Activated naive CD4-positive, alpha-beta T cell treated with Interleukin-2 at 50 U/mL for 16 hours (primary cell): ENCODE measurements at regions not wholly inside any gene's neighbourhood (a gene's known extent, or its start where the extent isn't known, plus 50 kb on each side); places are given as distances from the start of the nearest gene placed in this dataset.
"Not testable (repeated sequence)": the region's sequence is repeated elsewhere in the genome, so short reads cannot be mapped to it uniquely, and the experiment has no call there.

Source experiments
- DNase-seq: peaks from one replicate; pipeline ENCODE4 v3.0.0-alpha.2; 2020

DNA sequence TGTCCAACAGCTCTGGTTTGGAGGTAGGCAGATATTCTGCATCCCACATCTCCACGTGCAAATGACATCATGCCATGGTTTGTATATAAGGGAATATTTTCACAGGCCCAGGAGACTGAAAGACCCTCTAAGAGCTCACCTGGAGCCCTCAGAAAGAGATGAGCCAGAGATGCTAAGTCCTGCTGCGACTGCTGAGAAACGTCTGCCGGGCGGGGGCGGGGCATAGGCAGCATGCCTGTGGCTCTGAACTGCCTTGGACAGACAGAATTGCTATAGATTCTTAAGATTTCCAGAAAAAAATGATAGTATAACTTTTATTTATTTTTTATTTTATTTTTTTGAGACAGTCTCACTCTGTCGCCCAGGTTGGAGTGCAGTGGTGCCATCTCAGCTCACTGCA lies 64.2 kb upstream of the METTL9 start:
- not testable (repeated sequence) for DNase-seq

DNA sequence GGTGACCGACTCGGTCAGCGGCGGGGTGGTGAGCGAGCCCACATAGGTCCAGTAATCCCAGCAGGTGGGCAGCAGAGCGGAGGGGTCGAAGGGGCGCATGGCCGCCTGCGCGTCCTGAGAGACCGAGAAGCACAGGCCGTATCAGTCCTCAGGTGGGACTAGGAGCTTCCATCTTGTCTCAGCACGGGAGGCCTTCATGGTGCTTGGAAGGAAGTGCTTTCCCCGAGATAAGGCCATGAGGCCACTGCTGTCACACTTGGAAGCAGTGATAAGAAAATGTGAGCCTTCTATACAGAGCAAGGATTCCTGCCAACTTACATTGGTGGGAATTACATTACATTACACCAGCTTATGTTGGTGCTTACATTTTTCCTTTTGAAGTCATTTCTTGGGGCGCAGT lies 62.6 kb upstream of the METTL9 start:
- DNase-seq, result not testable (repeated sequence)

DNA sequence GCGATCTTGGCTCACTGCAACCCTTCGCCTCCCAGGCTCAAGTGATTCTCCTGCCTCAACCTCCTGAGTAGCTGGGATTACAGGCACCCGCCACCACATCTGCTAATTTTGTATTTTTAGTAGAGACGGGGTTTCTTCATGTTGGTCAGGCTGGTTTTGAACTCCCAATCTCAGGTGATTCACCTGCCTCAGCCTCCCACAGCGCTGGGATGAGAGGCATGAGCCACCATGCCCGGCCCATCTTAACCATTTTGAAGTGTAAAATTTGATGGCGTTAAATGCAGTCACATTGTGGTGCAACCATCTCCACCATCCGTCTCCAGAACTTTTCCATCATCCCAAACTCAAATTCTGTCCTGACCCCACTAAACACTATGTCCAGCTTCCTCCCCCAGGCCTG lies 61.8 kb upstream of the METTL9 start:
- not testable (repeated sequence) for DNase-seq

DNA sequence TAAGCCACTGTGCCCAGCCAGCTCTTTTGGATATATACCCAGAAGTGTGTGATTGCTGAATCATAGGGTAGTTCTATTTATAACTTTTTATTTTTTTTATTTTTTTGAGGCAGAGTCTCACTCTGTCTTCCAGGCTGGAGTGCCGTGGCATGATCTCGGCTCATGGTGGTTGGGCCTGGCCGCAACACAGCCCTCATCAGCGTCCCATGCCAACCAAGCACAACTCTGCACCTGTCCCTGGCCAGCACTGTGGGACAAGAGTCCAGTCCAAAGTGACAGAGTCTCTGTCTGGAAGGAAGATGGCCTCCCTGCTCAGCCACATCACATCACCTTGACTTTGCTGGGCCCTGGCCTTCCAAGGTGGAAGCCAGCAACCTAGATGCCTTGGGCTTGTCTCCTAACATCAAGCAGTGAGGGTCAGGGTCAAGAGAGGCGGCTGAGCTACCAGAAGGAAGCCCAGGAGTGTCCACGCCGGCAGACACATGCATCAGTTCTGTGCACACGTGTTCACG lies 60.2 kb upstream of the METTL9 start:
- DNase-seq, result not testable (repeated sequence)

DNA sequence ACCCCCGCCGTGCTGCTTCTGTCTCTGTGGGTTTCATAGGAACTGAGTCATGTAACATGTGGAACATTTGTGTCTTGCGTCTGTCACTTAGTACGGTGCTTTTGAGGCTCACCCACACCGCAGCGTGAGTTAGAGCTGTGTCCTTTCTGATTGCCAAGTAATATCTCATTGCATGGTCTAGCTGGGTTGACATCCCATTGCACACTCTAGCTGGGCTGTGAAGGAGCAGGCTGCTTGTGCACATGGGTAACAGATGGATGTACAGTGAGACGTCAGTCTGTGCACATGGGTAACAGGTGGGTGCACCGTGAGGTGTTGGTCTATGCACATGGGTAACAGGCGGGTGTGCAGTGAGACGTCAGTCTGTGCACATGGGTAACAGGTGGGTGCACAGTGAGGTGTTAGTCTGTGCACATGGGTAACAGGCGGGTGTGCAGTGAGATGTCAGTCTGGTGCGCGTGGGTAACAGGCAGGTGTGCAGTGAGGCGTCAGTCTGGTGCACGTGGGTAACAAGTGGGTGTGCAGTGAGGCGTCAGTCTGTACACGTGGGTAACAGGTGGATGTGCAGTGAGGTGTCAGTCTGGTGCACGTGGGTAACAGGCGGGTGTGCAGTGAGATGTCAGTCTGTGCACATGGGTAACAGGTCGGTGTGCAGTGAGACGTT lies 58.5 kb upstream of the METTL9 start:
- DNase-seq, result peak; percentile 76

DNA sequence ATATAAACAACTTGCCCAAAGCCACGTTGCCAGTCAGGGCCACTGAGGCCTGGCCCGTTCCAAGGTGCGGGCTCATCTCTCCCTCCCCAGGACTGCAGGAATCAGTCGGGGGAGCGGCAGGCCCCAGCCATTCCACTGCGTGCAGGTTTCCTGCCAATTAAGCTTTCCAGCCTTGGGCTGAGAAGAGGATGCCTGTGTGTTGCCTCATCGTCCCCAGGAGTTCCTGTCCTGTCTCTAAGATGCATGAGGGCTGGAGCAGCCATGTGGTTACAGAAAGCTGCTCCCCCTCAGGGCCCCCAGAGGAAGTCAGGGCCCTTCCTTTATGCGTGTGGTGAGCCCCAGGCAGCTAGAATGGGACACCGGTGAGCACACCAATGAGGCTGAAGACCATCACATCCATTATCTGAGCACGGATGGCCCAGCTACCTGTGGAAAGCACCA lies 57.7 kb upstream of the METTL9 start:
- not testable (repeated sequence) for DNase-seq

DNA sequence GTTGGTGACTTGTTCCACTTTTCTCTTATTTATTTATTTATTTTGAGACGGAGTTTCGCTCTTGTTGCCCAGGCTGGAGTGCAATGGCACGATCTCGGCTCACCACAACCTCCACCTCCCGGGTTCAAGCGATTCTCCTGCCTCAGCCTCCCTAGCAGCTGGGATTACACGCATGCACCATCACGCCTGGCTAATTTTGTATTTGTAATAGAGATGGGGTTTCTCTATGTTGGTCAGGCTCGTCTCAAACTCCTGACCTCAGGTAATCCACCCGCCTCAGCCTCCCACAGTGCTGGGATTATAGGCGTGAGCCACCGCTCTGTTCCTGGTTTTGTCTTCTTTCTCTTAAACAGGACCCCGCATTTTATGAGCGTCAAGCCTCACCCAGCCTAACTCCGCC lies 57.3 kb upstream of the METTL9 start:
- DNase-seq, result not testable (repeated sequence)

DNA sequence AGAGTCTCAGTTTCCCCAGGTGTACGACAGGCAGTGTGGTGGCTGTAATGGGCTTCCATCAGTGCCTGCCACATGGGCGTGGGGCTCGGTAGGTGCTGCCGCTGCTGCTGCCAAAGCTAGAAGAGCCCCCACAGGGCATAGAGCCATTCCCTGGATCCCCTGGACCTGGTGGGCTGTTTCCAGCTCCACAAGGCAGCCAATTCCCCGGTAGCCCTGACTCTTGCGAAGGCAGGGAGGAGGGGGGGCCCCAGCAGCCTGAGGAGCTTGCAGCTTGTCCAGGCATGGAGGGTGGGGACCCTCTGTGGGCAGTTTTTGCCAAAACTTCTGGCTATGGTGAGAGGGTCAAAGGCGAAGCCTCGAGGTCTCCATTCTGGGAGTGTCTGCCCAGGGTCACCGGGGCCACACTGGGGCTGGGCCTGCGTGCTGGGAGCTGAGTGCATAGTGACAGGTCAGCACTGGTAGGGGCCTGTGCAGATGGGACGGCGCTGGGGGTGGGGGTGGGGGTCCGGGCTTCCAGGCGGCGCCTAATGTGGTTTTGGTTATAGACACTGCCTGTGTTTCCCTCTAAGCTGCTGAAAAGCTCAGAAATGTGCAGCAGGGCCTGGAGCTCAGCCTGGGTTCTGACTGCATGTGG lies 56.8 kb upstream of the METTL9 start:
- DNase-seq, result not testable (repeated sequence)

DNA sequence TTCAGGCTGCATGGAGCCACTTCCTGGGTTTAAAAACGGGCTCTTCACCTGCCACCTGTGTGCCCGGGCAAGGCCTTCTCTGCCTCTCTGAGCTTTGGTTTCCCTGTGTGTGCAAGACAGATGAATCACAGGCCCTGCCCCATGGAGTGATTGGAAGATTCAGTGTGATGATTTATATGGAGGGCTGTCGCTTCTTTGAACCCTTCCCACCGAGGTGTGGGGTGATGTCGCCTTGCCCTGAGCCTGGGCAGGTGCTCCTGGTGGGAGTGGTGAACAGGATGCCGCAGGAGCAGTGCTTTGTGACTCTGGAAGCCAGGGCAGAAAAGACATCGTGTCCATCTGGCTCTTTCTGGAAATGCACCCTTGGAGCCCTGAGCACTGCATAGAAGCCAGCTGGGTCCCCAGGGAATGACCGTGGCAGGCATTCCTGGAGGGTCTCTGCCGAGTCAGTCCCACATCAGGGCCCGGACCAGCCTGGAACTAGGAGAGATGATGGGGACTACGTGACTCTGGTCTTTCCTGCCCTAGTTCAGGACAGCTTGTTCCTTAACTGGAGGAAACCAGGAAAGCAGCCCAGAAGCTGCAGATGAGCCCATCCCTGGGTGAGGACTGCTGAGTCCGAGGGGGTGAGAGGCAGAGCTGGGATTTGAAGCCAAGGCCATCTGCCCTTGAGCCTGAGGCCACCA lies 56.1 kb upstream of the METTL9 start:
- not testable (repeated sequence) for DNase-seq

DNA sequence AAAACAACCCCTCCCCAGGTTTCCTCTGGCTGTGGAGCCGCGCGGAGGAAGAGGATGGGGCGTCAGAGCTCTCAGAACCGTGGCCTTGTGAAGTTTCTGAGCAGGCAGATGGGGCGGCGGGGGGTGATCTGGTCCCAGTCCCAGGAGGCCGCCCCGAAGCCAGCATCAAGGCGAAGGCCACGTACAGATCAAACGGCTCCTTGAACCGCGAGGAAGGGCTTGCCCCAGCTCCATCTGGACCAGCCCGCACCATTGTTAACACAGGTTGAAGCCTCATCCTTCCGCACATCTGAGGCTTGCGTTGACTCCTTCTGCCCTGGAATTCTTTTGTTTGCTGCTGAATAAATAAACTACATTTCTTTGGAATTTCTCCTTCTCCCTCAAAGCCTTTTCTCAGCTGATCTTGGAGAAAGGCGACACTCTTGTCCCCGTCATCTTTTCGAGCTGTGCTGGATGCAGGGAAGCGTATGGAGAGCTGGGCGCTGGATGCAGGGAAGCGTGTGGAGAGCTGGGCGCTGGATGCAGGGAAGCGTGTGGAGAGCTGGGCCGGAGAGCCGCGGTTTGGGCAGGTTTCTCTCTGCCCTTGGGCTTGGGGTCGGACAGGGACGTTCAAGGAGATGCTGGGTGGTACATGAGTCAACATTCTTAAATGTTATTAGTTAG lies 53.6 kb upstream of the METTL9 start:
- DNase-seq, result not testable (repeated sequence)

DNA sequence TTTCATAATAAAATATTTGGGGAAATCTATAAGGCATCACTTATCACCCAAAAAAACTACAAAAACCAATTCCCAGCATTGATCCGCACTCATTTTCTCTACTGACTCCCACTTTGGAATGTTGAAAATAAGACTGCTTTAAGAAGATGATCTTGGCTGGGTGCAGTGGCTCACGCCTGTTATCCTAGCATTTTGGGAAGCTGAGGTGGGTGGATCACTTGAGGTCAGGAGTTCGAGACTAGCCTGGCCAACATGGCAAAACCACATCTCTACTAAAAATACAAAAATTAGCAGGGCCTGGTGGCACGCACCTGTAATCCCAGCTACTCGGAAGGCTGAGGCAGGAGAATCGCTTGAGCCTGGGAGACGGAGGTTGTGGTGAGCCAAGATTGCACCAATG lies 50.0 kb upstream of the METTL9 start:
- DNase-seq, result not testable (repeated sequence)
